ENCODE measurements at regions not wholly inside any gene's neighbourhood (a gene's known extent, or its start where the extent isn't known, plus 50 kb on each side); places are given as distances from the start of the nearest gene placed in this dataset.
A peak's percentile ranks its signal among the peaks of the same experiment; 100 is the strongest.
"Not testable (repeated sequence)": the region's sequence is repeated elsewhere in the genome, so short reads cannot be mapped to it uniquely, and the experiment has no call there.

DNA sequence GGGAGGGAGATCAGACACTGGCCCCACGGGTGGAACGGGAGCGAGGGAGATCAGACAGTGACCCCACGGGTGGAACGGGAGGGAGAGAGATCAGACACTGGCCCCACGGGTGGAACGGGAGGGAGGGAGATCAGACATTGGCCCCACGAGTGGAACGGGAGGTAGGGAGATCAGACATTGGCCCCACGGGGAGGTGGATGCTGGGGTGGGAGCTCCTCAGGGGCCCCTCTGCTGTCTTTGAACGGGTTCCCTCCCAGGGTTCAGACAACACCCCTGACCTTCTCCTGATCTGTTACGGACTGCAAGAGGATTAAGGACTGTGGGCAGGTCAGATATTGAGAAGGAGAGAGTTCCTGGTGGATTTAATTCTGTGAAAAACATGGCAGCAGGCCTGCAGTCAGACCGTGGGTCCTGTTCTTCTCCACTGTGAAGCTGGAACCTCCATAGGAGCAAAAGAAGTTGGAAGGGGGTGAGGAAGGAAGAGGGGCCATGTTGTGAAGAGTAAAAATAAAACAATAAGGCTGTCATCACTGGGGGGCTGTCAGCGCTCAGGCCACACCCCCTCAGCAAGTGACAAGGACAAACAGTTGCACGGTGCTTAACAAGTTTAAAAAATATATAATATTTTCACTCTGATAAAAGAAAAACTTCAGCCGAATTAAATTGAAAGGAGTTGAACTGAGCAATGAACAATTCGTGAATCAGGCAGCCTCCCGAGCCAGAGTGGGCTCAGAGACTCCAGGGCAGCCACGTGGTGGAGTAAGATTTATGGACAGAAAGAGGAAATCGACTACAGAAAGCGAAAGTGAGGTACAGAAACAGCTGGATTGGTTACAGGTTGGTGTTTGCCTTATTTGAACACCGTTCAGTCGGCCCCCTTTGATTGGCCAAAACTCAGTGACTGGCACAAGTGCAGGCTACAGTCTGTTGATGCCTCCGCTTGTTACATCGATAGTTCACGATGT is 348.7 kb upstream of the TNRC6C start:
- peak; percentile 81 for DNase-seq

DNA sequence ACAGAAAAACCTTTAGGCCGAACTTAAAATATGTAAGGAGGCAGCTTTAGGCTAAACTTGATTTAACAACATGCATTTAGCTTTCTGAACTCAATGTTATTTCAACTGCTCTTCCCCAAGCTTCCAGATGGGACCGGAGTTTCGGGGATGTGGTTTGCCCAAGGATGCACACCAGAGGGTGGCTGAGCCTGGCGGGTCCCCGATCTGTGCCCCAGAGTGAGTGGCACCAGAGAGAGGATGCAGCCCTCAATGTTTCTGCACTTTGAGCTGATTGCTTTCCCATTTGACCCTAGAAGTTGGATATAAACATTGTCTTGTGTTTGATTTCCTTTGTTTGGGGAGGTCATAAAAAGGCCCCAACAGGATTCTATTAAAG is 348.0 kb upstream of the TNRC6C start:
- DNase-seq, result no peak

DNA sequence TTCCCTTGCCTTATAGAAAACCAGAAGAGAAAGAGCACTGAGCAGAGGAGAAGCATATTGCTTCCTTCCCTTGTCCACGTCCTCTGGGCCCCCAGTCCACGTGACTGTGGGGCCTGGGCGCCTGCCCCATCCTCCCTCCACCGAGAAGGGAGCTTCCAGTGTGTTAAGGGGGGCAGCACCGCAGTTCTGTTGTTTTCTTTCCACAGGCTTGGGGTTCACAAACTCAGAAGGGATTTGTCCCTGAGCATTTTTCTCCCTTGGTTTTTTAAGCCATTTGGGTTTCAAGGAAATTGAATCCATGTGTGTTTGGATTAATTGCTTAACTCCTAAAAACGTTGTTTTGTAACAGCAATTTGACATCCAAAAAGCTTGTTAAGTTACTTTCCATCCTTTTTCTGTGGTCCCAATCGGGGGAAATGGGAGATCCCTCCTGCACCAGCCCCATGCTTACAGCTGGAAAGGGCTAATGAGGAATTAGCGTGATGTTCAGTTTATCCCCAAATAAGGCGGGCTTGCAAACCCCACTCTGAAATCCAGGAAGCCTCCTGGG is 347.5 kb upstream of the TNRC6C start:
- DNase-seq, result peak; percentile 27

DNA sequence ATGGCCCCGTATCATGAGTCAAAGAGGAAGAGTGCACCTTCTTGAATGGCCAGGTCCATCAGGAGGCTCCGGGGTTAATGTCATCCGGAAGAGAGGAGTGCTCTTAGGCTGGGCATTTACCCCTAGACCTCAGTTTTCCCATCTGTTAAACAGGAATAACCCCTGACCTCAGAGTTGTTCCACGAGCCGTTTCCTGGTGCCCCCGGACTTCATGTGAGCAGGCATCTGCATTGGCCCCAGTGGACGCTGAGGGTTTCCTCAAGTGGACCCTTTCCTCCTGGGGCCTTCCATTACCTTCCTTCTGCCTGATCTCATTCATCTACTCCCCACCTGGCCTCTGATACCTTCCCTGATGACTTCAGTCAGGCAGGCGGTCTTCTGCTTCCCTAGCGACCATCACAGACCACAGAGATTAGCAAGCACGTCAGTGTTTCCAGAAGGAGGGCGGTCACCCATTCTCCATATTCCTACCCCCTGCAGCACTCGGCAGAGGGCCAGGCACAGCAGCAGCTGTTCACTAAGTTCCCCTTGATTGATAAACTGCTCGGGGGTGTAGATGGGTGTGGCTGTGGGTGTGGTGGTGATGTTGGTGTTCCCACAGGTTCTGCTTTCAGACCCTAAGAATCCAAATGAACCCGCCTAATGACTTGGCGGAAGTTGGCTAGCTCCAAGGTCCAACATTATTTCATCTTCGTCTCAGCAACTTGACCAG is 346.6 kb upstream of the TNRC6C start:
- peak; percentile 30 for DNase-seq

DNA sequence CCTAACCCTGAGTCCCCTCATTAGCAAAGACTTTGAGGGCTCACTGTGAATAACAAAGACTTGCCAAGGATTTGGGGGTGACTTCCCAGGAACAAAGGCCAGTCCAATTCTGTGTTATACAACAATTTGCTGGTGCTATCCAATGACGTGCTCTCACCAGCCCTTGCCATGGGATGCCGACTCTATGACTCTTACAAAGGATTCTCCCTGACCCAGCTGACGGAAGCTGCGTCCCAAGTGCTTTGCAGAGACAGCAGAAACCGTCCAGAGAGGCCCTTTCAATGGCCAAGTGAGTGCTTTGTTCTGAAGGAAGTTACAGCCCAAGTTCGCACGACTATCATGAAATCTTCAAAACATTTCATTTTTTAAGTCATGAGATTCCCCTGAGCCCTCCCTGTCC is 345.3 kb upstream of the TNRC6C start:
- DNase-seq, result peak; percentile 54

DNA sequence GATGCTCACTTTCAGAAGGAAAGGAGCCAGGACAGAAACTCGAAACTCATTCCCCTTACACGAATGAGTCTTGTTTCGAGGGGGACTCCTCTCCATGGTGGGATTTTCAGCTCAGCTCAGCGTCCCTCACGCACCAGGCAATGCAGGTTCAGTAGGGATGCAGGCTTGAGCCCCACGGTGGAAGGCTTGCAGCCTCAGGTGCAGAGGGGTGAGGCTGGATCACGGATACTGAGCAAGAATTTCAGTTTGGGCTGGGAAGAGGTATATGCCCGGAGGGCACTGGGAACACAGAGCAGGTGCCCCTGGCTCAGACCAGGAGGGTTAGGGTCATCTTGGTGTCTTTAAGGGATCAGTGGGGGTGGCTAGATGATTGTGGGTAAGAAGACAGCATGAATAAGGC is 344.9 kb upstream of the TNRC6C start:
- peak; percentile 39 for DNase-seq

DNA sequence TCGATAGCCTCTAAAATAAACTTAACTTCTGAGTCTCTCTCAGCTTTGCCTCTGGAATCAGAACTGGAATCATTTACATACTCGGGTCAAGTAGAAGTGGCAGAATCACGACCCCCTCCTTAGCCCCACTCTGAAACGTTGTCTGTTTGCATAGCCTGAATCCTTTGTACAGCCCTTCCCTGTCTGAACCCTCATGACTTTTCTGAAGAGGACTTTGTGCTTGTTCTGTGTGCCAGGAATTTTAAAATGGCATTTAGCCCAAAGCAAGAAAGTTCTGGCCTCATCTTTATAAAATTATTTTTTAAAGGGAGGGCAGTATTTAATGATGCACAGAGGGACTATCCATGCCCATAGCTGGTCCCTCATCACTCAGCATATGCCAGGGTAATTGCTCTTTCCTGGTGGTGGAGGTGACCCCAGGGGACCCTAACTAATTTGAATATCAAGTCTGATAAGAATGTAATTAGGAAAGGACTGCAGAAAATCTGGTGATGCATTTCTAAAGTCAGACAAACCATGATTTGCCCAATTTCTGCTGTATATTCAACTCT is 342.7 kb upstream of the TNRC6C start:
- peak; percentile 25 for DNase-seq

DNA sequence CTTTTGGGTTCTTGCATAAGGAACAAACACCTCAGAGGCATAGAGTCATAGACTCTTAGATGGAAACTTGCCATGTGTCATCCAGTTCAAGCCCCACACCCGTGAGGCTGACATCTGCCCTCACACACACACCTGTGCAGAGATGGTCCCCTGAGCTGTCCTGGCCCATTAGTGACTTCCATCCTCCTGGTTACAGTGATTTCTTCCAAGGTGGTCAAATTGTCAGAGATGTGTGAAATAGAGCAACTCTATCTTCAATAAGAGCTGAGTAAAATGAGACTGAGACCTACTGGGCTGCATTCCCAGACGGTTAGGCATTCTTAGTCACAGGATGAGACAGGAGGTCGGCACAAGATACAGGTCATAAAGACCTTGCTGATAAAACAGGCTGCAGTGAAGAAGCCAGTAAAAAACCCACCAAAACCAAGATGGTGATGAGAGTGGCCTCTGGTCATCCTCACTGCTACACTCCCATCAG is 342.2 kb upstream of the TNRC6C start:
- peak; percentile 17 for DNase-seq

DNA sequence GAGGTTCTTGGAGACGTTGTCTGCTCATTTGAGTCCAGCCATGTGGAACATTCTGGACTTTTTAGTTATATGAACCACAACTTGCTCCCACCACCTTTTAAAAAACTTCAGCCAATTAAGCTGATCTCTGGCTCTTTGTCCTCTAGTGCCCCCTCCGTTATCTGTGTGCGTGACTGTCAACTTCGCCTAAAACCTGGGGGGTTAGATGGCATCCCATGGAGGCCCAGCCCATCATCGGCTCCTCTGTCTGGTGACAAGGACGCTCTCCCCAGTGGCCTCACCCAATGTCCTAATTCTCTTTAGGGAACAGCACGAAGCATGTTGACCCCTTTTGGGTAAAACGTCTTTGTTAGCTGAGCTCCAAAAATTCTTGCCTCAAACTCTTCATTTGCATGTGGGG is 341.0 kb upstream of the TNRC6C start:
- DNase-seq, result peak; percentile 28

DNA sequence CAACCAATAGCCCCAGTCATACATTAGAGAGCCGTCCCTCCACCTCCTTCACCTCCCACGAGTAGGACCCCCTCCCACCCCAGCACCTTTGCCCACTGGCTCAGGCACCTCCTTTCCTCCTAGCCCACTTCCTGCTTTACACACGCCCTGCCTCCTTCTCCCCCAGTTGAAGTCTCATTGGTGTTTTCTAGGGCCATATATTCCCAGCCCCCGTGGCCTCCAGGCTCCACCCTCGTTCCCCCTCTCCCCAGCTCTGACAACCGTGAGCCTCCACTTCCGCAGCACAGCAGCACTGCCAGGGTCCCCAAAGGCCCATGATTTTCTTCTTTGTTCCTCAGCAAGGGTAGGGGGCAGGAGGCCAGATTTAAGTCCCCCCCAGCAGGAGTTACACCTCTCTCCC is 340.3 kb upstream of the TNRC6C start:
- DNase-seq, result peak; percentile 25

DNA sequence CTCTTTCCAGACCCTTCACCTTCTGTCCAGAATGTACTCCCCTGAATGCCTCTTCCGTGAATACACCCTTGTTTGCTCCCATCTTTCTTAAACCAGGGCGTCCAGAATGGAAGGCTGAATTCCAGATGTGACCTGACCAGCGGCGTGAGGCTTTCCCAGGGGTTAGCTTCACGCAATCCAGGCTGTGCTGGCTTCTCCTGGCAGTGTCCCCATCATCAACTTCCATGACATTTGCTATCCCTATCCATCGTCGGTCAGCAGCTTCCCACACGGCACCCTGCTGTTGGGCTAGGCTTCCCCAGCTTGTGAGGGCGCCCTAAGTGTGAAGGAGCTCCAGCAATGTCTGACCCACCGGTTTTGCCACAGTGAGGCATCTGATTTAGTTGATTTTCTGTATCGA is 339.8 kb upstream of the TNRC6C start:
- DNase-seq, result peak; percentile 27

DNA sequence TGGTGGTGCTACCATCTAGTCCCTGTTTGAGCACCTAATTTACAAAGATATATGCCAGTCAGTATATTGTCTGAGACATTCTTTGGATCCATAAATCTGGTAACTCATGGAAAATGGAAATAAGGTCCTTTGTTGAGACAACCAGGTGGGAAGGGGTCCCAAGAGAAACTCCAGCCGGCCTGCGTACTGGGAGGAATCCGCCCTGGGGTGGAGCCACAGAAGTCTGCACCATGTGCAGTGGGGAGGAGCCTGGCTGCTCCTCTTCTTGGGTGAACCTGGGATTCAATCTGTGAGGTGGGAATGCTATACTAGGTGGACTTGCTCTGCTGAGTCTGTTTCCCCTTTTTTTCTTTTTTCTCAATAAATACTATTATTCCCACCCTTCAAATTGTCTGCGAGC is 339.2 kb upstream of the TNRC6C start:
- DNase-seq, result peak; percentile 27

DNA sequence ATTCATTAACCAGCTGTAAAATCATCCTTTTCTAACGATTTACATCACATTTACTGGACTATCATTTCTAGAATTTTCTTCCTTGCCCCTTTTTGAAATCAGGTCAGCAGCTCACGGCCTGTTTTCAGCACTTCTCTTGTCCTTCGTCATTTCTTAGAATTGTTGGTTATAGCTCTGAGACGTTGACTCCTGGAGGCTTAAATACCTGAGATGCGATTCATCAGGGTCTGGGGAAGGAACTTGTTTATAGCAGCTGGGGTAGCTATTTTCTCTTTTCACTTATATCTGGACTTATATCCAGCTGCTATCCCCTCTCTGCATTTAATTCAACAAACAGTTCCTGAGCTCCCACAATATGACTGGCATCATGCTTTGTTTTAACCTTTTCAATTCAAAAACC is 338.7 kb upstream of the TNRC6C start:
- no peak for DNase-seq

DNA sequence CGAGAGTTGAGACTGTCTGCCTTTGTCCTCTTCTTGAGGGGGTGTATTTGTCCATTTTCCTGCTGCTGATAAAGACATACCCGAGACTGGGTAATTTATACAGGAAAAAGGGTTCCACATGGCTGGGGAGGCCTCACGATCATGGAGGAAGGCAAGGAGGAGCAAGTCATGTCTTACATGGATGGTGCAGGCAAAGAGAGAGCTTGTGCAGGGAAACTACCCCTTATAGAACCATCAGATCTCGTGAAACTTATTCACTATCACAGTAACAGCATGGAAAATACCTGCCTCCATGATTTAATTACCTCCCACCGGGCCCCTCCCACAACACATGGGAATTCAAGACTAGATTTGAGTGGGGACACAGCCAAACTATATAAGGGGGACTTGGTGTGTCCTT is 338.2 kb upstream of the TNRC6C start:
- no peak for DNase-seq

DNA sequence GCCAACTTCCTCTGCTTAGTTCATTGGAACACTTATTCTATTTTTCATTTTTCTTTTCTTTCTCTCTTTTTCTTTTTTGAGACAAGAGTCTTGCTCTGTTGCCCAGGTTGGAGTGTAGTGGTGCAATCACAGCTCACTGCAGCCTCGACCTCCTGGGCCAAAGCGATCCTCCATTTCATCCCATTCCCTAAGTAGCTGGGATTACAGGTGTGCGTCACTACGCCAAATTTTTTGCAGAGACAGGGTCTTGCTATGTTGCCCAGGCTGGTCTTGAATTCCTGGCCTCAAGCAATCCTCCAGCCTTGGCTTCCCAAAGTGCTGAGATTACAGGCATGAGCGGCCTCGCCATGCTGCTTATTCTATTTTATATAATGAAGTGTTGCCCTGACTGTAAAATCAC is 336.4 kb upstream of the TNRC6C start:
- not testable (repeated sequence) for DNase-seq

DNA sequence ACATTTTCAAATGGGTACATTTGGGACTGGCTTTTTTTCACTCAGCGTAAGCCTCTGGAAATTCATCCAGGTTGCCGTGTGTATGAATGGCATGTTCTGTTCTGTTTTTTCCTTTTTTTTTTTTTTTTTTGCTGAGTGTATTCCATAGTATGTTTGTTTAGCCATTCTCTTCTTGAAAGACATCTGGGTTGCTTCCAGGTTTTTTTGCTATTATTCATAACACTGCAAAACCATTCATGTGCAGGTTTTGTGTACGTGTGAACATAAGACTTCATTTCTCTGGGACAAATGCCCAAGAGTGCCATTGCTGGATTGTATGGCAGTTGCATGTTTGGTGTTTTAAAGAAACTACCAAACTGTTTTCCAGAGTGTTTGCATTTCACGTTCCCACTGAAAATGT is 335.9 kb upstream of the TNRC6C start:
- no peak for DNase-seq

DNA sequence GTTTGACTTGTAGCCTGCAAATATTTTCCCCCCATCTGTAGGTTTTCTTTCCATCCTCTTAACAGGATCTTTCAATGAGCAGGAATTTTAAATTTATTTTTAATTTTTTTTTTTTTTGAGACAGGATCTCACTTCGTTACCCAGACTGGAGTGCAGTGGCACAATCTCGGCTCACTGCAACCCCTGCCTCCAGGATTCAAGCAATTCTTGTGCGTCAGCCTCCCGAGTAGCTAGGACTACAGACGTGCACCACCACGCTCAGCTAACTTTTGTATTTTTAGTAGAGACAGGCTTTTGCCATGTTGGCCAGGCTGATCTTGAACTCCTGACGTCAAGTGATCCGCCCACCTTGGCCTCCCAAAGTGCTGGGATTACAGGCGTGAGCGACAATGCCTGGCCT is 335.2 kb upstream of the TNRC6C start:
- DNase-seq, result not testable (repeated sequence)

DNA sequence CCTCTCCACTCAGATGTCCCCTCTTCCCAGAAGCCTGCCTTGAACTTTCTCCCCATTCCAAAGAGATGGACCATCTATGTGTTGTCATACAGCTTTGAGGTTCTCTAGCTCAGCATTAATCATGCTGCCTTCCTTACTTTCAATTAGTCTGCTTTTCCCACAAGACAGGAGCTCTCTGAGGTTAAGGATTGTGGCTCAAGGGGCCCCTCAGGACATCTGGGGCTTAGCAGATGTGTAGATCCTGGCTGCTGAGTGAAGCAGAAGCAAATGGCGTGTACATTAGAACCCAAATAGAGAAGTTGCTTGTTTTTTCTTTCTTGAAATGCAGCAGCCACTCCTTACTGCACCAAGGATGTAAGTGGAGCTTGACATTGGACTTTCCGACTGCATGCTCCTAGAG is 330.5 kb upstream of the TNRC6C start:
- no peak for DNase-seq

DNA sequence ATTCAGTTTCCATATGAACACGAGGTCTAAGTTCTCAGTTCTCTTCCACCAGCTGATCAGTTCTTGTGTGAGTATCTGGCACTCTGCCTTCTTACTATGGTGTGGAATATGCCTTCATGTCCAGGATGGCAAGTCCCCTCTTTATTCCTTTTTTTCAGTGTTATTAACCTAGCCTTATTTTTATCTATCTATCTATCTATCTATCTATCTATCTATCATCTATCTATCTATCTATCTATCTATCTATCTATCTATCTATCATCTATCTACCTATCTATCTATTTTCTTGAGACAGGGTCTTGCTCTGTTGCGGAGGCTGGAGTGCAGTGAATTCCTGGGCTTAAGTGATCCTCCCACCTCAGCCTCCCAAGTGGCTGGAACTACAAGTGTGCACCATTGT is 329.2 kb upstream of the TNRC6C start:
- not testable (repeated sequence) for DNase-seq

DNA sequence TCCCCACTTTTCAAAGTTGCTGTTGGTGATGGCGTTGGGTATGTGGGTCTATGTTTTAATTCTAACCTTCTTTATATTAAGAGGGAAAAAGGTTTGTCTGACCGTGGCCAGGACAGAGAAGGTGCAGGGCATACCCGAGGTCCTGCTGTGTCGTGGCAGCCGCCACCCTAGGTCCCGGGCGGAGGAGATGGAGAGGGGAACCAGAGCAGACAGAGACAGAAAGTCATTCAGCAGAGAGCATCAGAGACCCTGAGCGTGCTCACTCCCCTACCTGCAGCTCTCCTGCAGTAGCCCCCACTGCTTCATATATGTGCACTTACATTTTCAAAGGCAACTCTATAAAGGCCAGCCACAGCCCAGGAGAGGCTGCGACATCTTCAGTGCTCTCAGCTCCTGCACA is 327.2 kb upstream of the TNRC6C start:
- DNase-seq, result peak; percentile 54

DNA sequence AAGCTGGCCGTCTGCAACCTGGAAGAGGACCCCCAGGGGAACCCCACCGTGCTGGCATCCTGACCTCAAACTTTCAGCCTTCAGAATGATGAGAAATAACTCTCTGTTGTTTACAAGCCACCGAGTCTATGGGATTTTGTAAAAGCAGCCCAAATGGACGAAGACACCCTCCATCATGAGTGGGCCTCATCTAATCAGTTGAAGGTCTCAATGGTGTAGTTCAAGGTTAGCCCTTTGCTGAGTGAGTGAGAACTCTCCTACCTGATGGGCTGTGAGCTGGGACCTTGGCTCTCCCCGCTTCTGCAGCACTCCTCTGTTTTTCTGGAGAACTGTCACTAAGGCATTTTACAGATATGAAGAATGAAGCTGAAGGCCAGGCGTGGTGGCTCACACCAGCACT is 325.9 kb upstream of the TNRC6C start:
- peak; percentile 34 for DNase-seq

DNA sequence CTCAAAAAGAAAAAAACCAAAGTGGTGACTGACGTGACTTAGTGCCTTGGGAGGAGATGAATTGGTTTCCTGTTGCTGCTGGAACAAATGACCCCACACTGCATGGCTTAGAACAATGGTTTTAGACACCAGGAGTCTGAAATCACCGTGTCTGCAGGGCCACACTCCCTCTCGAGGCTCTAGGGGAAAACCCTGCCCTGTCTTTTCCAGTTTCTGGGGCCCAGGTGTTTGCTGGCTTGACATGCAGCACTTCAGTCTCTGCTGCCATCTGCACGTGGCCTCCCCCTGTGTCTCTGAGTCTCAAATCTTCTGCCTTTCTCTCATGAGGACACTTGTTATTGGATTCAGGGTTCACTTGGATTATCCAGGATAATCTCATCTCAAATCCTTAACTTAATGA is 323.8 kb upstream of the TNRC6C start:
- no peak for DNase-seq

DNA sequence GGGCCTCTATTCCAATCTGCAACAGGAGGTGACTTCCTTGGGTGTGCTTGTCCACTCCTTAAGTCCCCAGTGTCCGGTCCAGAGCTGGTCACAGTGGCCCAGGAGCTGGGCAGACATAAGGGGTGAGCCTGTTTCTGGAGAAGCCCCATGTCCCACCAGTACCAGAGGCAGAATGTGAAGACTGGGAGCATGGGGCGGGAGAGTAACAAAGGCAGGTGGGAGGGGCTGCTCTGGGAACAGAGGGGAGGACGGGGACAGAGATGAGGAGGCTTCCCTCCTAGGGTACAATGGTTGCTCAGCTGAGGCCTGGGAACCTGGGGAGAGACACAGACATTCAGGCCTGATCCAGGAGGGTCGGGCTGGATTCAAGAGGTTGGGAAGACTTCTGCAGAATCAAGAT is 323.3 kb upstream of the TNRC6C start:
- no peak for DNase-seq

DNA sequence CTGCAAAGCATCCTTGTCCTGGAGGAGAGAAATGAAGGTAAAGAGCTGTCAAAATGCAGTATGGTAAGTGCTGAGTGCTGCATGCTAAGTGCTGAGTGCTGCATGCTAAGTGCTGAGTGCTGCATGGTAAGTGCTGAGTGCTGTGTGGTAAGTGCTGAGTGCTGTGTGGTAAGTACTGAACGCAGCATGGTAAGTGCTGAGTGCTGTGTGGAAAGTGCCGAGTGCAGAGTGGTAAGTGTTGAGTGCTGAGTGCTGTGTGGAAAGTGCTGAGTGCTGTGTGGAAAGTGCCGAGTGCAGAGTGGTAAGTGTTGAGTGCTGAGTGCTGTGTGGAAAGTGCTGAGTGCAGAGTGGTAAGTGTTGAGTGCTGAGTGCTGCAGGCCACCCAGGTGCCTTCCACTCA is 322.7 kb upstream of the TNRC6C start:
- DNase-seq, result not testable (repeated sequence)
